HG03095 (cell line): ENCODE measurements at regions not wholly inside any gene's neighbourhood (a gene's known extent, or its start where the extent isn't known, plus 50 kb on each side); places are given as distances from the start of the nearest gene placed in this dataset.
"Not testable (repeated sequence)": the region's sequence is repeated elsewhere in the genome, so short reads cannot be mapped to it uniquely, and the experiment has no call there.

ENCODE experiments used
- ATAC-seq: cut with Tn5 transposase; IDR thresholded peaks from one replicate; pipeline ENCODE4 v1.9.1; 2021; ENCODE audit warnings: moderate library complexity; ENCODE audit not compliant: unreplicated experiment

- ATAC-seq = no peak
These were observed 679.0 kb upstream of the ACVR2A start for GRCh38 chr2:147165697-147166382.

GRCh38 chr2:147164563-147164962 lies 680.3 kb upstream of the ACVR2A start:
- no peak for ATAC-seq

GRCh38 chr2:147161746-147162145 lies 683.1 kb upstream of the ACVR2A start:
- ATAC-seq = no peak

- no peak for ATAC-seq
These were observed 687.9 kb upstream of the ACVR2A start for GRCh38 chr2:147156970-147157369.

- ATAC-seq = no peak
These were observed 694.6 kb upstream of the ACVR2A start for GRCh38 chr2:147150241-147150635.

GRCh38 chr2:147149575-147150240 lies 695.1 kb upstream of the ACVR2A start:
- ATAC-seq = no peak

- ATAC-seq = no peak
These were observed 697.0 kb upstream of the ACVR2A start for GRCh38 chr2:147147802-147148201.

GRCh38 chr2:147141930-147142329 lies 702.9 kb upstream of the ACVR2A start:
- ATAC-seq = no peak

GRCh38 chr2:147139732-147140131 lies 705.1 kb upstream of the ACVR2A start:
- ATAC-seq = not testable (repeated sequence)

- no peak for ATAC-seq
These were observed 707.1 kb upstream of the ACVR2A start for GRCh38 chr2:147137711-147138110.

- ATAC-seq = no peak
These were observed 709.5 kb upstream of the ACVR2A start for GRCh38 chr2:147135376-147135775.

GRCh38 chr2:147133286-147133908 lies 711.4 kb upstream of the ACVR2A start:
- no peak for ATAC-seq

GRCh38 chr2:147125145-147125544 lies 719.7 kb upstream of the ACVR2A start:
- no peak for ATAC-seq

GRCh38 chr2:147122944-147123343 lies 721.9 kb upstream of the ACVR2A start:
- ATAC-seq = no peak

- no peak for ATAC-seq
These were observed 733.9 kb upstream of the ACVR2A start for GRCh38 chr2:147110962-147111361.

GRCh38 chr2:147110317-147110716 lies 734.5 kb upstream of the ACVR2A start:
- ATAC-seq = no peak

GRCh38 chr2:147109291-147109690 lies 735.5 kb upstream of the ACVR2A start:
- ATAC-seq = no peak

- no peak for ATAC-seq
These were observed 736.3 kb upstream of the ACVR2A start for GRCh38 chr2:147108548-147108947.

GRCh38 chr2:147101941-147102790 lies 742.7 kb upstream of the ACVR2A start:
- no peak for ATAC-seq

- ATAC-seq = no peak
These were observed 744.3 kb upstream of the ACVR2A start for GRCh38 chr2:147100406-147101035.

- no peak for ATAC-seq
These were observed 745.0 kb upstream of the ACVR2A start for GRCh38 chr2:147099845-147100244.
